Neural progenitor cell (in vitro differentiated cells): ENCODE measurements at regions not wholly inside any gene's neighbourhood (a gene's known extent, or its start where the extent isn't known, plus 50 kb on each side); places are given as distances from the start of the nearest gene placed in this dataset.

ENCODE experiments used
- EZH2 ChIP-seq: fragments of 200-600 bp; sonication (generic); IDR thresholded peaks from 2 replicates; pipeline ENCODE4 v1.6.1; 2017; ENCODE audit warnings: antibody characterized with exemption, mild to moderate bottlenecking, moderate library complexity
- EZH2phosphoT487 ChIP-seq: fragments of 200-600 bp; sonication (generic); IDR thresholded peaks from 2 replicates; pipeline ENCODE4 v1.6.1; 2017; ENCODE audit warnings: antibody characterized with exemption

DNA sequence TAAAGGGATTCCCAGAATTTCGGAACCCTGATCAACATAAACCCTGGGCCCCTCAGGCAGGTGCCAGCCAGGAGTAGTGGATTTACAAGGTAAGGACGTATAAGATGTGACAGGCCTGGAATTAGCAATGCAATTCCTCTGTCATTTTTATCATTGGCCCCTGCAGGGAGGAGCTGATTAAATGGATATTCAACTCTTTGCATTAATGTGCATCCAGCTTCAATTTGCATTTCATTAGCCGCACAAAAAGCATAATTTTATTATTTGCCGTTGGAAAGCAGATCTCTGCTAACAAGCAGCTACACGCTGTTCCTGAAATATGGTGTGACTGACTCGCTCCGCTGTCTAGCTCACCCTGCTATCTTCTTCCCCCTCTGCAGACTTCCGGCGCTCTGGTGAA is 195.8 kb downstream of the RPS24 start:
- TF ChIP-seq EZH2, result no peak
- TF ChIP-seq EZH2phosphoT487, result no peak
